Activated CD8-positive, alpha-beta memory T cell treated with anti-CD3 and anti-CD28 coated beads, Interleukin-2, amount 50 U/mL, for 48 hours (primary cell): ENCODE measurements at regions not wholly inside any gene's neighbourhood (a gene's known extent, or its start where the extent isn't known, plus 50 kb on each side); places are given as distances from the start of the nearest gene placed in this dataset.

Source experiments
- DNase-seq: peaks from one replicate; pipeline ENCODE4 v3.0.0-alpha.2; 2020

DNA sequence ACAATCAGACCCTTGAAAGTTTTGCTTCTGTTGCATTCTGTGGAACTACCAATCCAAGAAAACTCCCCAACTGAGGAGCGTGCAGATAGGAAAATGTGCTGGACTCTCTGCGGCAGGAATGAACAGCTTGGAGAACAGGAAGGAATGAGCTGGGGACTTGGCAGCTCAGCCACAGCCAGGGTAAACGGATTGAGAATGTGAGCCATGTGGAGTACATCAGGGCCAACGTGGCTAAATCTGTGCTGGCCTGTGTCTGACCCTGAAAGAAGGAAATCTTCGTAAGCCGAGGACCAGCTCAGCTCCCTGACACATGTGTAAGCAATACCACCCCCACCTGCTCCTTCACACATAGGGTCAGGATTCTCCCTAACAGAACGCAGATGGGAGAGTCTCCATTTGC lies 1023.7 kb downstream of the BCL11A start:
- no peak for DNase-seq

DNA sequence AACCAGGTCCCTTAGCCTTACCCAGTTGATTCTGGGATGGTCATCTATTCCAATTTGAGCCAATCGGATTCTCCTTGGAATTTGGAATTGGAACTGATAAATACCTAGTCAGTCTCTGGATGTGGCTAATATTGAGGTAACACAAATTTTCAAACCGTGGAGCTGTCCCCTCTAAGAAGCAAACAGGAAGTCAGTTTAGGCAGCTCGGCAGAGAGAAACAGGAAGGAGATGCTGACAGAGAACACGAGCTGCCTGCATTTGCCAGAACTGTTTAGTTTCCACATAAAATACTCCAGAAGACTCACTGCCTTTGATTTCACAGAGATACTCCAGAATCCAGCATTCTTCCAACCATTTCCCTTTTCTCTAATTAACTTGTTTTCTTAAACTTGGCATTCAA lies 1024.9 kb downstream of the BCL11A start:
- DNase-seq, result no peak

DNA sequence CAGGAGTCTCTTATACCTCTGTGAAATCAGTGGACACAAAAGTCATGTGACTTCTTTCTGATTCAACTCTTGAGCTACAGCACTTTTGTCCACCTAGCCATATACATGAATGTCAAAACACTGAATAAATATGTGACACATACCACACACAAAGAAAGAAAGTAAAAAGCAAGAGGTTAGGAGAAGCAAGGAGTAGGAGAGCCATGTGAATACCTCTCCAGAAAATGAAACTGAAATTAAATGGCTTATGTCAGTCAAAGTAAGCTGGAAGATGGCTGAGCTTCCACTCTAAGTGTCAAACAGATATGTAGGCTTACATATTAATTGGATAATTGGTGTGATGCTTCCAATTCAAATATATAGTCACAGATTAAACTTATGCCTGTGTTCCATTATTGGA lies 1050.5 kb downstream of the BCL11A start:
- no peak for DNase-seq

GRCh38 chr2:59490994-59491393 lies 1062.5 kb downstream of the BCL11A start:
- no peak for DNase-seq

DNA sequence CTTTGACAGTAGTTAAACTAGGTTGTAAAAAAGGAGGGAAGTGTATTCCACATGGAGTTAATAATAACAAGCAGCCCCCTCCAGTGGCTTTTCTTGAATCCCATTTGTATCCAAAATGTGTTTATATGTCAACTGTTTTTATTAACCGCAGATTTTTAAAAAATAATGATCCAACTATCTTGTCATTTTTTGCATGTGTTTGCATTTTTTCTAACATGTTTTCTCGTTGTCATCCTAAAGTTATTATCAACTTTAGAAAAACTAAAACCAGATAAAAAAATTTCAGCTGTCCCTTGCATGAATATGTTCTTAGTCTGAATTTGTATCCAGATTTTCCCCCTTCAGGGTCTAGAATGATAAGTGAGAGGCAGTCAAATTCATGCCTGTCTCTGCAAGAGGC lies 1063.3 kb downstream of the BCL11A start:
- no peak for DNase-seq

DNA sequence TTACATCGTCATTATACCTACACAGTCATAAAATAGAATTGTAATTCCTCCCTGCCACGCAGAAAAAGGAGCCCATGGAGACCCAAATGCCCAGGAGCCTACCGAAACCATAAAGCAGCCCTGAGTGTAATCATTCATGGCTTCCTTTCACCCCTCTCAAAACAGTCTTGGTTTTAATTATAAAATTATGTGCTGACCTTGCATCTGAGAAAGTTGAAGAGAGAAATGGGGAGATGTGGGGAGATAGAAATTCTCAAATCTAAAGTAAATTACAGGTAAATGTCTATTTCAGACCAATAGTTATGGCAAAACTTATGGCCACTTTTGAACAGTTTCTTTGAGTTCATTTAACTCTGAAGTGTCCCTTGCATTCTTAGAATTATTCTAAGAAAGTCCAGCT lies 1068.8 kb downstream of the BCL11A start:
- no peak for DNase-seq

GRCh38 chr2:59463426-59463825 lies 1090.0 kb downstream of the BCL11A start:
- DNase-seq, result no peak

- no peak for DNase-seq
Observed at GRCh38 chr2:59462422-59463197, 1090.8 kb downstream of the BCL11A start.

DNA sequence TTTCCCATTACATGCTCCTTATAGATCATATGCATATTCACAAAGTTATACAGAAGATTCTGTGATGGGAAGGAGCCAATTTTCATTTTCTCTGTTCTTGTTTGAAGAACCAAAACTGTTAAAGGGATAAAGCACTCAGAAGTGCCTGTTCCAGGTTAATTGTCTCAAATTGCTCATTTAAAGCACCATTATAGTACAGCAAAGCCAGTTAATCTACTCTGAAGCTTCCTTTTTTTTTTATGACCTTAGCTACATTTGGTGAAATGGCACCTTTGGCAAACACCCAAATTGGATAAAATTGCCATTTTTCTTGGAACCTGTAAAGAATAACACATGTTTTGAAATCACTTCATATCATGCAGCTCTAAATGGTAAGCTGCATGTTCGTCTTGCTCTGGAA lies 1092.3 kb downstream of the BCL11A start:
- no peak for DNase-seq

- DNase-seq, result no peak
Observed at GRCh38 chr2:59458800-59459199, 1094.7 kb downstream of the BCL11A start.

DNA sequence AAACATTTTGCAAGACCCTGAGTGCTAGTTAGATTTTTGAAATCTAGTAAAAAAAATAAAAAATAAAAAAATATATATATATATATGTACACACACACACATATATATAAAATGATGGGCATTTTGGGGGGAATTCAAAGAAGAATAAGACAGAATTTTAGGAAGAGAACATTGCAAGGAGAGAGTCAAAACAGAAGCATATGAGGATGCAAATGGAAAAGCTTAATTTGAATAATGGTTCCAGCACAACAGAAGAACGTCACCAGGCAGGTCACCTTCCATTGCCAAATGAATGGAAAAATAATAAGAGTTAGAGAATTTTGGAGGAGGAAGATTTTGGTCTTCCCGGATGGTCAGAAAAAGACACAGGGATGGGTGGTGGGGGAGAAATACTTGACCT lies 1097.2 kb downstream of the BCL11A start:
- no peak for DNase-seq

GRCh38 chr2:59449274-59449673 lies 1104.2 kb downstream of the BCL11A start:
- DNase-seq, result no peak

GRCh38 chr2:59440491-59440890 lies 1113.0 kb downstream of the BCL11A start:
- DNase-seq, result no peak

GRCh38 chr2:59435635-59436034 lies 1117.8 kb downstream of the BCL11A start:
- no peak for DNase-seq

DNA sequence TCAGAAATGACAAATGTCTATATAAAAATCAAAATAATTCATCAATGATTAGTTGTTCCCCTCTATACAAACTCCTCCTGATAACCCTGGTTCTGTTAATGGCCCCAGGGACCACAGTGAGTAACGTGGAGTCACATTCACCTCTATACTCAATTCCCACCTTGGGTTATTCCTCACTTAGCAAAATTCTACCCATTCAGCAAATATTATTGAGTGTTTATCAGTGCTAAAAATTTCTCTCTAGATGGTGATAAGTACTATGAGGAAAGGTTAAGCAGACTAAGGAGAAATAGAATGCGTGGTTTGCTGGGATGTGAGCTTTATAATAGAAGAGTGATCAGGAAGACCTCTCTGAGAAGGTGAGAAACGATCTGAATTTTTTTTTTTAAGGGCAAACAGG lies 1124.5 kb downstream of the BCL11A start:
- no peak for DNase-seq

GRCh38 chr2:59427980-59428379 lies 1125.5 kb downstream of the BCL11A start:
- DNase-seq, result no peak

- DNase-seq, result no peak
Observed at GRCh38 chr2:59425247-59425646, 1128.2 kb downstream of the BCL11A start.

DNA sequence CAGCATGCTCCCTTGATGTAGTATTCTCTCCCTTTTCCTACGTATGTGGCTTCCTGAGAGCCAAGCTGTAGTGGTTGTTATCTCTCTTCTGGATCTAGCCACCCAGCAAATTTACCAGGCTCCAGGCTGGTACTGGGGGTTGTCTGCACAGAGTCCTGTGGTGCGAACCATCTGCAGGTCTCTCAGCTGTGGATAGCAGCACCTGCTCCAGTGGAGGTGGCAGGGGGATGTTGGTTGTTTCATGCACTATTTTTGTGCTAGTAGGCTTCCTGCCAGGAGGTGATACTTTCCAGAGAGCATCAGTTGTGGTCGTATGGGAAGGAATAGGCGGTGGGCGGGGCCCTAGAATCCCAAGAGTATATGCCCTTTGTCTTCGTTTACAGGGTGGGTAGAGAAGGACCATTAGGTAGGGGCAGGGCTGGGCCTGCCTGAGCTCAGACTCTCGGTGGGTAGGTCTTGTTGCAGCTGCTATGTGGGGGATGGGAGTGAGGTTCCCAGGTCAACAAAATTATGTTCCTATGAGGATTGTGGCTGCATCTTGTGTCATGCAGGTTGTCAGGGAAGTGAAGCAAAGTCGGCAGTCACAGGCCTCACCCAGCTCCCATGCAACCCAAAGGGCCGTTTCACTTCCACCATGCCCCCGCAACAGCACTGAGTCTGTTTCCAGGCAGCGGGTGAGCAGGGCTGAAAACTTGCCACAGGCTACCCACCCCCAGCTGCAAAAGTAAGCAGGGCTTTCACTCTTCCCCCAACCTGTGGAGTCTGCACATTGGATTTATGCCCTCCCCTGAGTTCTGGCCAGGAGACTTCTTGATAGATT lies 1139.5 kb downstream of the BCL11A start:
- DNase-seq, result no peak

- no peak for DNase-seq
Observed at GRCh38 chr2:59399126-59399525, 1154.3 kb downstream of the BCL11A start.

- DNase-seq, result no peak
Observed at GRCh38 chr2:59398081-59398480, 1155.4 kb downstream of the BCL11A start.

DNA sequence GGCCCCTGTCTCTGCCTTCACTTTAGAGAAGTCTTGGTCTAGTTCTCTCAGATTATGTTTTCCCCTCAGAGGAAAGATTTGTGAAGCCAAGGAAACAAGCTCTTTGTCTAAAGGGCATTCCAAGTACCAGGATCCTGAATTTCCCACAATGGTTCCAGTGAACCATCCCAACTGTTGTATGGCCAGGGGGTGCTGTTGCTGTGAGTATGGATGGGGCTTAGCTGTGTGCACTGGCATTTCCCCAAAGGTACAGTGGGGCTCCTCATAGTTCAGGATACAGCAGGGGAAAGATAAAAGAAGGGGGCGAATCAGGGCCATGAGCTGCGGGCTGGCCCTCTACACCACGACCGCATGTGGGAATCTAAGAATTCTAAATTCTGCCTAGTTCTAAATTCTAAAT lies 1154.0 kb upstream of the FANCL start:
- no peak for DNase-seq

DNA sequence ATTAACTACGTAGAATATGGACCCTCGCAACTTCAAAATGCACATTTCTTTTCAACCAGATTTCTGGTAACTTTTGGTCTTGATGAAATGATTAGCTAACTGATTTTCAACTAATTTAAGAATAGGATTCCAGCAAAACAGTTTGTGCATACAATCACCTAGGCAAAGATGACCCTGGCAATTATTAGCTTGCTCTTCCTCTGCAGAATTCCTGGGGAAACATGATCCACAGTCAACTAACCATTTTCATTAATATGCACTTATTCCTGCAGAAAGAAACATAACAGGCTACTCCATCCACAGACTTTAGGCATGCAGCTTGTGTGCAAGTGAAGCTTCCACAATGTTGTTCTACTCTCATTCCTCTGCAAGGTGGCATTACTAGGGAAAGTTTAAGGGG lies 1150.8 kb upstream of the FANCL start:
- DNase-seq, result no peak

DNA sequence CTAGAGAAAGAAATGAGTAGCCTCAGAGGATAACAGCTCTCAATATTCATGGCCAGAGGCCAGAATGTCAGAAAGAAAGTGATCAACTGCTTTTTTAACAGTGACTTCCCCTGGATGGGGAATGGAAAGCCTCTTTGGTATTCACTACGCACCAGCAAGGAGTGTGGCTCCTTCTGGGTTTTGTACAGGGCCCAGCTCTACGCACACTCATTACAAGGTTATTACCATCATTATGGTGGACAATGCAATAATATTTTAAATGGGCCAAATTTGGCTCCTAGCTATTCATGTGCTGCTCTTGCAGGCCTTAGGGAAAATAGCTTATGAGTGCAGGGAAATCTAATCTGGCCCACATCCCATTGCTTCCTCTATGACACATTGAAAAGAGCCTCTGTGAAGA lies 1149.5 kb upstream of the FANCL start:
- no peak for DNase-seq

GRCh38 chr2:59389240-59389639 lies 1148.1 kb upstream of the FANCL start:
- DNase-seq, result no peak

GRCh38 chr2:59385971-59386370 lies 1144.8 kb upstream of the FANCL start:
- no peak for DNase-seq
